Skin of body (tissue), 1 donor: ENCODE measurements at regions not wholly inside any gene's neighbourhood (a gene's known extent, or its start where the extent isn't known, plus 50 kb on each side); places are given as distances from the start of the nearest gene placed in this dataset.
"Not testable (repeated sequence)": the region's sequence is repeated elsewhere in the genome, so short reads cannot be mapped to it uniquely, and the experiment has no call there.

Source experiments
- DNase-seq: peaks from one replicate; lab custom pipeline; 2025; lab: John Stamatoyannopoulos, UW

- no peak for DNase-seq
Measured at GRCh38 chr15:62407216-62407615, 242.1 kb upstream of the C2CD4B start.

DNA sequence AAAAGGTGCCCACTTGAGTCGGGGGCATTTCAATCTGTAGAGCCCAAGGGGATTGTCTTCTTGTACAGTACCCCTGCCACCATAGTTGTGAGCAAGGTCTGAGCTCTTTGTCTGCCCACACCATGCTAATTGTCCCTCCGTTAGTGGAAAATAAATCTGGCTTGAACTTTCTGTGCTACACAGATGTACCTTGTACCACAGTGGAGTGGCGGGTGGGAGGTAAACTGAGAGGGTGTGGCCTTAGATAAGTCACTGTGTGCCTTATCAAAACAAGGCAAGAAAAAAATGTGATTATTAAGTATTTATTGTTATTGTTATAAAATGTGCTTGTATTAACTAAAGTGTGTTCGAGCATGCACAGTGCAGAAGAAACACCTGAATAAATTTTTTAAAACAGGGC lies 242.9 kb upstream of the C2CD4B start:
- no peak for DNase-seq

DNA sequence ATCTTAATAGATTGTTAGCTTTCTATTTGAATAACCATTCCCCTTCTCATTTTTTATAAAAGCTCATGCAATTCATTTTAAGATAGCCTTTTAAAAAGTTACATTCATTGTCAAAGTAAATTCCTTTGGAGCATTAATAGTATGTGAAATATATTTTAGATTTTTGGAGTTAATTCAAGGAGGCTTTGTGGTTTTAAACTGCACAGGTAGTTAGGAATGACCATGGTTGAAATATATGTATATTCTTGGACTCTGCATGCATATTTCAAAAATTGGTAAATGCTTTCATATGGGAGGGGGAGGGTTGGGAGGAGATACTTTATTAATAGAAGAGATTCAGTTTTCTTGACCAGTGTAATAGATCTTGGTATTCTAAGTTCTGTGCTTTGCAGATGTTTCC lies 244.4 kb upstream of the C2CD4B start:
- DNase-seq, result no peak

- peak; percentile 17 for DNase-seq
Measured at GRCh38 chr15:62412686-62413085, 247.6 kb upstream of the C2CD4B start.

DNA sequence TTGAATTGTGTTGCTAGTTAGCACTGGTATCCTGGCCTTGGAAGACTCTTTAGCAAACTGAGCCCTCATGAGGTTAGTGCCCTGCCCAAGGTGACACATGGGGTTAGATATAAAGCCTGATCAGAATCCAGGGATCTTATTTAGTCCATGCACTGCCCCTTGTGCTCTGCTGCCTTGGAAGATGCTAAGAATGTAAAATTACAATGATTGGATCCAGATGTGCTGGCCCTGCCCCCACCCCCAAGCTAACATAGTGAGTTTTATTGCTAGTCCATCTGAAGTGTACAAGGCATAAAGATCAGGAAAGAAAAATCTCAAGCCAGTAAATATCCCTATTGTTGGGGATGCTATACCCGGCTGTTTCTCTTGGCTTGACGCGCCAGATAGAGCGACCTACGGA lies 248.1 kb upstream of the C2CD4B start:
- DNase-seq, result peak; percentile 18

DNA sequence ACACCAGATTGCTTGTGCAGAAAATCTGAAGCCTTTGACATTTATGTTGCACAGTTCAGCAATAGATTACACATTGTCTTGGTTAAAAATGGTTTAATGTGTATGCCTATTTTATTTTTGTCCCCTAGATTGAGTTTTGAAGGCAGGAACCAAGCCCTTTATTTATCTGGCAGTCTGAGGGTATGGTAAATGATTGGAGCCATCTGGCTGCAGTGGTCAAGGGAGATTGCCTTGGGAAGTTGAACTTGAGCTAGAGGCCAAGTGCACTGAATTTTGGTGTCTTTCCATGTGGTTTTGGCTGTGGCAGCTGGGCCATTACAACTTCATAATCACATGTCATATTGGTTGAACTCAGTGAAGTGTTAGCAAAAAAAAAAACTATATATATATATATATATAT lies 248.7 kb upstream of the C2CD4B start:
- DNase-seq, result no peak

DNA sequence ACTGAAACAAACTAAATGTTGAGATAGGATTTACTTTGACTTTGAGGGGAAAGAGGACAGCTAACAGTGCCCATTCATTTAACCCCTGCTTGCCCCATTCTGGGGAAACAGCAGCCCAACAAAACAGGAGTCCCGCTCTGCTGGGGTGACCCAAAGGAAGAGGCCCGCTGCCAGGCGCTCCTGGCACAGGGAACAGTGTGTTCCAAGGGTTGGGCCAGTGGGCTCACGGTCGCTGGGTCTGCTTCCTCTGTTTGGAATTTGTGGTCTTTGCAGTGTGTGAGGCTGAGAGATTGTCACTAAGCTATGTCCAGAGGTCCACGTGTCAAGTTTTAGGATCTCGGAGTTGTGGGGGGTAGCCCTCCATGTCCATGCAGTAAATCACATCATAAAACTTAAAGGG lies 250.4 kb upstream of the C2CD4B start:
- no peak for DNase-seq

- DNase-seq, result no peak
Measured at GRCh38 chr15:62416526-62416925, 251.4 kb upstream of the C2CD4B start.

- no peak for DNase-seq
Measured at GRCh38 chr15:62417439-62417838, 252.4 kb upstream of the C2CD4B start.

- not testable (repeated sequence) for DNase-seq
Measured at GRCh38 chr15:62418496-62418895, 253.4 kb upstream of the C2CD4B start.

- no peak for DNase-seq
Measured at GRCh38 chr15:62419192-62419591, 254.1 kb upstream of the C2CD4B start.

DNA sequence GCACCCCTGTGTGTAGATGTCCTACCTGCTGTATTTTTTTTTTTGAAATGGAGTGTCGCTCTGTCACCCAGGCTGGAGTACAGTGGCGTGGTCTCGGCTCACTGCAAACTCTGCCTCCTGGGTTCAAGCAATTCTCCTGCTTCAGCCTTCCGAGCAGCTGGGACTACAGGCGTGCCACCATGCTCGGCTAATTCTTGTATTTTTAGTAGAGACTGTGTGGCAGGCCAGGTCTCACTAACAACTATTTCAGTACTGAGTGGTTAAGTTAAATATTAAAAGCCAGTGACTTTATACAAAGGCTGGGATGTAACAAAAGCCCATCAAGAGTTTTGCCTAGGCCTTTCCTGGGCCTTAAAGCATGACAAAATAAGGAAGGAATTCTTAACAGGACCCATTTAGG lies 255.3 kb upstream of the C2CD4B start:
- DNase-seq, result not testable (repeated sequence)

DNA sequence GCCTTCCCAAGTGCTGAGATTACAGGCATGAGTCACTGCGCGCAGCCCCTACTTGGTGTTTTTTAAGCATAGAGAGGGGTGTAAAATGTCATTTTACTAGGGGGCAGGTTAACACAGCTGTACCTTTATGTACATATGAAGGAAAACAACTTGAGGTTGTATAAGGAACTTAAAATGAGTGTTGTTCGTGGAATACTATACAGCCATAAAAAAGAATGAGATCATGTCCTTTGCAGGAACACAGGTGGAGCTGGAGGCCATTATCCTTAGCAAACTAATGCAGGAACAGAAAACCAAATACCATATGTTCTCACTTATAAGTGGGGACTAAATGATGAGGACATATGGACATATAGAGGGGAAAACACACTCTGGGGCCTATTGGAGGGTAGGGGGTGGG lies 256.2 kb upstream of the C2CD4B start:
- no peak for DNase-seq

GRCh38 chr15:62426387-62426956 lies 261.4 kb upstream of the C2CD4B start:
- DNase-seq, result no peak

DNA sequence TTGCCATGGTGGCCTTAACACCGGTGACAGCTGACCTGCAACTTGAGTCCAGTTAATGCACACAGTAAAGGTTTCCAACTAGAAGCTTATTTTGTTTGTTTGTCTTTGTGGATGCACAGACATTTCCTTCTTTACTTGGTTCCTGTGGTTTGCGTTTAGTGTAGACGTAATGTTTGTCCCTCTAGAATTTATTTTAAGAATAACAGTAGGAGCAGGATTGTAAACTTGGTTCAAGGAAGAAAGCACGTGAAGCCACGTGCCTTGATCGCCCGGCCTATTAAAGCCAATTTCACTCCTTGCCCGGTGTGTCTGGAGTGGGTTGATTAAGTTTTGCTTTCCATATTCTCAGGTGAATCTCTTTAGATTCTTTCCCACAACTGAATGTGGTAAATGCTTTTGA lies 263.2 kb upstream of the C2CD4B start:
- no peak for DNase-seq

DNA sequence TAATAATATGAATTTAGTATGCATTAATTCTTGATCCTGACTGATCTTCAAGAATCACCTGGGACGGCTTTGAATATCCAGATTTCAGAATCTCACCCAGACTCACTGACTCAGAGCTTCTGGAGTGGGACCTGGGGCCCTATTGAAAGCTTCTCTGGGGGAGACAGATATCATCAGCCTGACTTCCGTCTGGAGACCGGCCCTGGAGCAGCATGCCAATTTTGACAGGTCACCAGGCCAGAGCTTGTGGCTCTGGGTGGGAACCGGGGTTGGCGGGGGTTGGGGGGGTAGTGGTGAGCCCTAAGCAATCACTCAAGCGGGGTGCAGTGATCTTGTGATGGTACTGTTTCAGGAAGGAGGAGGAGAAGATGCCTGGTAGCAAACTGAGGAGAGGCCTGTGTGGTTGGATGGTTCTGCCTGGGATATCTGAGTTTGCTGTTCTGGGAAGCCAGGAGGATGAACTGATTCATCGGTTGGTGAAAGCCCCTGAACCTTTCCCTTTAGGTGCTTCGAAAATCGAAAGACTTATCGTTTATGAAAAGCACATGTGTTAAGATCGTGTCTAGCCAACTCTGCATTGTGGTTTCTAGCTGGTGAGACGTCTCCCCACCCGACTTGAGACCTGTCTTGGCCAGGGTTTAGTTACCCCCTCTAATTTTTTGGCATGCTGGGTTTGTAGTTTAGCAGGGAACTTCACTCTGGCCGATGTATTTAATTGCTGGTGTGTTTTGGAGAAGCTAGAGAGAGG lies 263.9 kb upstream of the C2CD4B start:
- DNase-seq, result no peak

DNA sequence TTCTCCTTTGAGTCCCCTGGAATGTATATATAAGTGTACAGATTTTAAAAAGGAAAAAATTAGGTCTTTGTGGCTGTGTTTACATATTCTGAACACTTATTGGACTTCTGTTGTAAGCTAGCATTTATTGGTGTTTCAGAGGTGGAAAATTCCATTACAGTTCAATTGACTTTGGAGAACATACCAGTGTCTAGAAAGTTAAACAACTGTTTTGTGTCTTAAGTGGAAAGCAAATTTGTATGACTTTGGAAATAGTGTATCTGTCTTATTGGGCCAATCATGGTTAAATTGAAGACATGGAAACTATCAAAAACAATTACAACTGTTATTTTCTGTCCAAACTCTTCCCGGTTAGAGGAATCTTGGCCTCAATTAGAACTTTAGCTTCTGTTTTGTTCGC lies 265.0 kb upstream of the C2CD4B start:
- no peak for DNase-seq

DNA sequence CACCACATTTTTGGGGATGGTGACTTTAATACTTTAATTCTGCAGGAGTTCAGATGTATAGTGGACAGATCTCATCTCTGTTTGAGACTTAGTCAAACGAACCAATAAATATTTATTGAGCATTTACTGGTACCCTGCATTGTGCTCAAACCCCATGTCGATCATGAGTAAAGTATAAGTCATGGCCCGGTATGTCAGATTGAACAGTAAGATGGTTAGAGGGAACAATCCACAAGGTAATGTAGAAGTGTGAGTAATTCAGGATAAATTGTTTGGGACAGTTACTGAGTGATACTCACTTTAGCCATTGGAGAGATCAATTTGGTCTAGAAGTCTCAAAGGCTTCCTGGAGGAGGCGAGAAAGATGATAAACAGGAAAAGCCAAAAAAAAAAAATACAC lies 265.5 kb upstream of the C2CD4B start:
- no peak for DNase-seq

DNA sequence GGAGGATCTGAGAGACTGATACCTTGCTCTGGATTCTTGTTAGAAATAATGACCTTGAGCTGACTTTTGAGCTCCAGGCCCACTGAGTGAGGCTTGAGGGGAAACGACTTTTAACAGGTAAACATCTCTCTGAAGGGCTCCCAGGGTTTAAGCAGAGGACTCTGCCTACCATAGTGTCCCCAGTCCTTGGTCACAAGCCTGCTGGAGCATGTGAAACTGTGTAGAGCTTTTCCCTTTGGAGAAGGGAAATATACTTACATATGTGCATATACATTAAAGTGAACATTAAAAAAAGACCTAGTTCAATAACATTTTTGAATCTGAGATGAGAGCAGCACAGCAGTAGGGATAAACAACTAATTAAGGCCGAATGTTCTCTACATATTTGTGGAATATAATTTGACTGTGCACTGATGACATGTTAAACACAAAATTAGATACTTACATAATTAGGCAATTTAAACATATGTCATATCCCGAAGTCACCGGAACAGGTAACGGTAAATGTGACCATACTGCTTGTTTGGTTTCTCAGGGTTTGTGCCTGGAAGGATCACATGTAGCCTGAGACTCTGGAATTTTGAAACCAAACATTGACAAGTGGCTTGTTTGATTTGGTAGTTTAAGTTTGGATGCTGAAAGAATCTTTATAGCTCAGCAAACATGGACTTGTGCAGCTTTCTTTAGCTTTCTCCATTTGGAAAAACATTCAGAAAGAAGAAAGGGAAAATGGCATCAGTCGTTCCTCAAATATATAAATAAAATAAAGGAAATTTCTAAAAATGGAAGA lies 266.1 kb upstream of the C2CD4B start:
- no peak for DNase-seq

- DNase-seq, result no peak
Measured at GRCh38 chr15:62431817-62432216, 266.7 kb upstream of the C2CD4B start.

GRCh38 chr15:62432702-62433398 lies 267.8 kb upstream of the C2CD4B start:
- DNase-seq, result no peak

DNA sequence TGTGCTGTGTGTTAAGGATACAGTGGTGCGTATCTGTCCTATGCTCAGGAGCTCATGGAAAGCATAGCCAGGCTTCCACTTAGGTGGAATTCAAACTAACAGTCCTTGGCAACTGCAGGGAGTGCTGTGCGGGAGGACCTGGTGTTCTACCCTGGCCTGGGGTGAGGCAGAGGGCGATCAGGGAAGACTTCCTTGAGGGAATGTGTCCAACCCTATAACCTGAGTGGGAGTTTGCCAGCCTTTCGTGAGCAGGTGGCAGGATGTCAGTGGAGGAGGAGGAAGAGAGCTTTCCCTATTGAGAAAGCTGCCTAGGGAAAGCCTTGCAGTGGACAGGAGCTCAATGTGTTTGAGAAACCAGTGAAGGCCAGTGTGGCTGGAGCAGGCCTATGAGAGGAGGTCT lies 271.1 kb upstream of the C2CD4B start:
- no peak for DNase-seq
